ENCODE measurements at regions not wholly inside any gene's neighbourhood (a gene's known extent, or its start where the extent isn't known, plus 50 kb on each side); places are given as distances from the start of the nearest gene placed in this dataset.

- no peak overlapping the region for H3K4me3 Mint-ChIP-seq
- no peak for ATAC-seq
- POLR2A ChIA-PET, result interaction anchor here (0.6 to 1.3 kb wide), 4 partner anchors 21 to 252 kb away, joined by 3 to 5 read pairs (median 3); no protein-coding TSS in a partner anchor
Observed at GRCh38 chr2:191574232-191574631, 103.7 kb upstream of the NABP1 start.

GRCh38 chr2:191577605-191578004 is 100.3 kb upstream of the NABP1 start:
- Mint-ChIP-seq H3K9me3 (no peaks in the 10 kb centered on the region), H3K36me3 (ENCODE audit: low read depth) (no peaks in the 10 kb centered on the region), H3K27ac (no peak overlapping the region), H3K27me3 (peaks cover 1% of the 10 kb centered on the region), H3K4me1 (ENCODE audit: low read depth) (peaks cover 17% of the 10 kb centered on the region), H3K4me3 (no peak overlapping the region)
- CTCF ChIA-PET, result interaction anchor here (0.8 to 2.4 kb wide), 2 partner anchors 11 to 124 kb away, joined by 3 to 7 read pairs; no protein-coding TSS in a partner anchor
- POLR2A ChIA-PET, result no interaction called here
- DNase-seq, result no peak
- no peak for ATAC-seq
- no peak for TF ChIP-seq CTCF (IDR thresholded peaks at IDR 0.05)
- intact Hi-C loops (cut with micrococcal nuclease), result no loop called here

More at GRCh38 chr2:191574232-191574631, 103.7 kb upstream of the NABP1 start:
- Mint-ChIP-seq H3K36me3 (ENCODE audit: low read depth) (no peaks in the 10 kb centered on the region), H3K27ac (no peak overlapping the region), H3K9me3 (no peaks in the 10 kb centered on the region), H3K4me1 (ENCODE audit: low read depth) (peaks cover 42% of the 10 kb centered on the region), H3K27me3 (peaks cover 4% of the 10 kb centered on the region)
- no peak for TF ChIP-seq CTCF (IDR thresholded peaks at IDR 0.05)
- intact Hi-C loops (cut with micrococcal nuclease), result loop anchor here (5.0 kb wide), 3 partner anchors 43 to 103 kb away; partner anchors contain the start of gene NABP1
- DNase-seq, result no peak
- CTCF ChIA-PET, result interaction anchor here (0.5 to 3.7 kb wide), 8 partner anchors 9 to 416 kb away, joined by 3 to 13 read pairs (median 3); no protein-coding TSS in a partner anchor

- H3K4me3 Mint-ChIP-seq, result no peak overlapping the region
- no peaks in the 10 kb centered on the region for H3K9me3 Mint-ChIP-seq
- H3K36me3 Mint-ChIP-seq (ENCODE audit: low read depth), result no peaks in the 10 kb centered on the region
- intact Hi-C loops (cut with micrococcal nuclease), result no loop called here
- no peak for DNase-seq
- peaks cover 13% of the 10 kb centered on the region for H3K4me1 Mint-ChIP-seq (ENCODE audit: low read depth)
- peaks cover 1% of the 10 kb centered on the region for H3K27me3 Mint-ChIP-seq
- no peak for ATAC-seq
- no peak for TF ChIP-seq CTCF (IDR thresholded peaks at IDR 0.05)
- CTCF ChIA-PET, result interaction anchor here (2.4 kb wide), 1 partner anchor 12 kb away, joined by 7 read pairs; no protein-coding TSS in a partner anchor
- POLR2A ChIA-PET, result no interaction called here
- no peak overlapping the region for H3K27ac Mint-ChIP-seq
Observed at GRCh38 chr2:191578031-191578430, 99.9 kb upstream of the NABP1 start.

- Mint-ChIP-seq H3K4me3 (no peak overlapping the region), H3K36me3 (ENCODE audit: low read depth) (no peaks in the 10 kb centered on the region), H3K27ac (no peak overlapping the region), H3K4me1 (ENCODE audit: low read depth) (peaks cover 4% of the 10 kb centered on the region), H3K9me3 (no peaks in the 10 kb centered on the region), H3K27me3 (no peaks in the 10 kb centered on the region)
- TF ChIP-seq CTCF (IDR thresholded peaks at IDR 0.05), result no peak
- ATAC-seq, result no peak
- no peak for DNase-seq
- intact Hi-C loops (cut with micrococcal nuclease), result no loop called here
- CTCF ChIA-PET, result no interaction called here
- POLR2A ChIA-PET, result no interaction called here
Observed at GRCh38 chr2:191580581-191580980, 97.4 kb upstream of the NABP1 start.

- TF ChIP-seq CTCF (IDR thresholded peaks at IDR 0.05), result no peak
- intact Hi-C loops (cut with micrococcal nuclease), result no loop called here
- H3K27ac Mint-ChIP-seq, result no peak overlapping the region
- ChIA-PET POLR2A (interaction anchor here (0.5 kb wide), 1 partner anchor 96 kb away, joined by 3 read pairs; no protein-coding TSS in a partner anchor), CTCF (no interaction called here)
- DNase-seq (no peak), ATAC-seq (no peak)
- peaks cover 4% of the 10 kb centered on the region for H3K4me1 Mint-ChIP-seq (ENCODE audit: low read depth)
- H3K9me3 Mint-ChIP-seq, result no peaks in the 10 kb centered on the region
- H3K36me3 Mint-ChIP-seq (ENCODE audit: low read depth), result no peaks in the 10 kb centered on the region
- H3K27me3 Mint-ChIP-seq, result no peaks in the 10 kb centered on the region
- no peak overlapping the region for H3K4me3 Mint-ChIP-seq
Observed at GRCh38 chr2:191581003-191581402, 96.9 kb upstream of the NABP1 start.

All from activated CD8-positive, alpha-beta T cell treated with anti-CD3 and anti-CD28 coated beads for 36 hours (primary cell).